NCI-H2196 (cell line): ENCODE measurements at regions not wholly inside any gene's neighbourhood (a gene's known extent, or its start where the extent isn't known, plus 50 kb on each side); places are given as distances from the start of the nearest gene placed in this dataset.
"Not testable (repeated sequence)": the region's sequence is repeated elsewhere in the genome, so short reads cannot be mapped to it uniquely, and the experiment has no call there.

Source experiments
- DNase-seq: peaks from one replicate; lab custom pipeline; 2025; ENCODE audit not compliant: unreplicated experiment; lab: John Stamatoyannopoulos, UW

DNA sequence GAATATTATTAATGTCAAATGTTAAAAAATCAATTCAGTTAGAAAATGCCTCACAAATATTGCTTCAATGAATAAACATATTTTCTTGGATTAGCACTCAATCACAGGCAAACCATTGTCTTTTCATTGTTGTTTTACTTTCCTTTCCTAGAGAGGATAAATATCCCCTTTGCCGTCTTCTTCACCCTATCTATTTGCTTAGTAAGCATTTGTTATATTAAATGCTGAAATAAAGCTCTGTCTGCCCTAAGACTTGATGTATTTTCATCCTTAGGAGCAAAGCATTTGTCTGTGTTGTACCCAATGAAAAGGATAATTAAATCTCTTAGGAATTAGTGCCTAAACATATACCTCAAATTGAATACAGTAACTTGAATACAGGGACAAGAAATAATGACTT, 1071.2 kb upstream of the GYPC start:
- DNase-seq: no peak

GRCh38 chr2:125588780-125589179, 1067.2 kb upstream of the GYPC start:
- no peak for DNase-seq

GRCh38 chr2:125591954-125592353, 1064.0 kb upstream of the GYPC start:
- no peak for DNase-seq

DNA sequence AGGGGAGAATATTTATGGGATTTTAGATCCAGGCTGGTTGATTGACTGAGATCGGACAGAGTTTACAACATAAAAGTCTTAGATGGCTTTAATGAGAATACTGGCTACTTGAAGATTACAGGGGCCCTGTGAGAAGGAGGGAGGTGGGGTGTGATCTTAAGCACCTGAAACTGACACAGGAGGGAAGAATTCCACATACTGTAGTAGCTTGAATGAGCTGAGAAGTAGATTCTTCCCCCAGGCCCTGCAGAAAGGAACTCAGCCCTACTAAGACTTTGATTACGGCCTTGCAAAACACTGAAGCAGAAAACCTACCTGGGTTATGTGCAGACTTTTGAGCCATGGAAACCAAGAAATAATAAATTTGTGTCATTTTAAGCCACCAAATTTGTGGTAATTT, 1062.9 kb upstream of the GYPC start:
- DNase-seq: no peak

DNA sequence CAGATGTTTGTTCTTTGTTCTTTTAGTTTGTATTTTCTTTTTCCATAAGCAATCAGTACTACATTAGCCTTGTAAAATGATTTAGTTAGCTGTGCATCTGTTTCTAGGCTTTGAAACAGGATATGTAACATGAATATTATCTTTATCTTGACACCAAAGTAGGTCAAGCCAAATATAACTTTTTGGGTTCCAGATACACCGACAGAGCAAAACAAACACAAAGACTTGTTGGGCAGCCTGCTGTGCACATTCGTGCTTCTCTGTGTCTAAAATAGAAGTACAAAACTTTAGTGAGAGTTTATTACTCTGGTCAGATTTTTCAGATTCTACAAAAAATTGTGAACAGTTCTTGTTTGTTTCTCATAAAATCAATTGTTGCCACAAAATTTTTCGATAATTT, 1059.3 kb upstream of the GYPC start:
- DNase-seq: no peak

DNA sequence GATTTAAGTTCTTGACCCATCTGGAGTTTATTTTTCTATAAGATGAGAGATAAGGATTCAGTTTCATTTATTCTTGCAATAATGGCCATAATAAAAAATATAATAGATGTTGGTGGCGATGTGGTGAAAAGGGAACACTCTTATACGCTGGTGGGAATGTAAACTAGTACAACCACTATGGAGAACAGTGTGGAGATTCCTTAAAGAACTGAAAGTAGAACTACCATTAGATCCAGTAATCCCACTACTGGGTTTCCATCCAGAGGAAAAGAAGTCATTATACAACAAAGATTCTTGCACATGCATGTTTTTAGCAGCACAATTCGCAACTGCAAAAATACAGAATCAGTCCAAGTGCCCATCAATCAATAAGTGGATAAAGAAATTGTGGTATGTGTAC, 1040.5 kb upstream of the GYPC start:
- DNase-seq: no peak

- no peak for DNase-seq
These were observed 1025.6 kb upstream of the GYPC start for GRCh38 chr2:125630377-125630776.

GRCh38 chr2:125634662-125635061, 1021.3 kb upstream of the GYPC start:
- no peak for DNase-seq

GRCh38 chr2:125638345-125638744, 1017.6 kb upstream of the GYPC start:
- no peak for DNase-seq

- DNase-seq: no peak
These were observed 1013.9 kb upstream of the GYPC start for GRCh38 chr2:125642032-125642431.

GRCh38 chr2:125643128-125643527, 1012.8 kb upstream of the GYPC start:
- no peak for DNase-seq

DNA sequence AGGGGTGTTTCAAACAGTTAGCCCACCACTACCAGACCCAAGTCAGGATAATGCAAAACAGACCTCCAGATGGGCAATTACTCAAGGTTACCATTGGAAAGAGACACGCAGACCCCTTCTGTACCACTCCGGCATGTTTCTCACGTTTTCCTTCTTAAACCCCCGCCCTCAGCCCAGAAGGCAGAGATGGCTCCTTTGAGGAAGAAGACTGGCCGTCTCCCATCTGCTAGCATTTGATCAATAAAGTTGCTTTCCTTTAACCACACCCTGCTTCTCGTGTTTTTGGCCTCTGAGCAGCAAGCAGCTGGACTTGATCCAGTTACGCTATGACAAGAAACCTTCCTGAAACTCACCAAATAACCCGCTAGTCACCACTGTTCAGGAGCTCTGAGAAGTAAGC, 1012.4 kb upstream of the GYPC start:
- DNase-seq: no peak

- DNase-seq: no peak
These were observed 1011.7 kb upstream of the GYPC start for GRCh38 chr2:125644257-125644656.

DNA sequence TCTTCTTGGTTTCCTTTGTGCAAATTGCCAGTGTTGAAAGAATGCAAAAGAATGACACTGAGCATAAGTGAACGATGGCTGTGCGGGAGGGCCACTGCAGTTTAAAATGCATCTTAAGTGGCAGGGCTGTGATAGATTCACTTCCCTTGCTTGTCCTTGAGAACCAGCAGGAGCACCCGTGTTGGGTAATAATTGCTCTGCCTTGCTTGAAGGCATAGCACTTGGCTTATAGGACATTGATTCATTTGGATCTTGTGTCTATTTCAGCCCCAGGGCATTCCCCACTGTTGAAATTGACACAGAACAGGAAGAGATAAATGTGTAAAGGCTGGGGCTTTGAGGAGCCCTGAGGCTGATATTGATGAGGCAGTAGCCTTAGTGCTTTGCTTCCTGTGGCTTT, 1003.7 kb upstream of the GYPC start:
- no peak for DNase-seq

- no peak for DNase-seq
These were observed 1001.7 kb upstream of the GYPC start for GRCh38 chr2:125654226-125654625.

DNA sequence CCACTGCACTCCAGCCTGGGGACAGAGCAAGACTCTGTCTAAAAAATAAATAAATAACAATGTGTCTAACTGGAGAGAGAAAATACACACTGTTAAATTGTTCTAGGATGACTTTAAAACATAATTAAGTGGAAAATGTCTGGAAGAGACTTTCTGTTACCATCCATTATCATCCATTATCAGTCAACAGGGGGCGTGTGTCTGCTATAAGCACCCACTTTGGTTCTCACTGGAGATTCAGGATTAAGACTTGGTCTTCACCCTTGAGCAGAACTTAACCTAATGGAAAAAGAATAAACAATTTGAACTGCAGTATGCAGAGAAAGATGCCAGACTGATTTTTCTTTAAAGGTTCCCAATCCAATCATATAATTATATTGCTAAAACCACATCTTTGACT, 999.8 kb upstream of the GYPC start:
- no peak for DNase-seq

DNA sequence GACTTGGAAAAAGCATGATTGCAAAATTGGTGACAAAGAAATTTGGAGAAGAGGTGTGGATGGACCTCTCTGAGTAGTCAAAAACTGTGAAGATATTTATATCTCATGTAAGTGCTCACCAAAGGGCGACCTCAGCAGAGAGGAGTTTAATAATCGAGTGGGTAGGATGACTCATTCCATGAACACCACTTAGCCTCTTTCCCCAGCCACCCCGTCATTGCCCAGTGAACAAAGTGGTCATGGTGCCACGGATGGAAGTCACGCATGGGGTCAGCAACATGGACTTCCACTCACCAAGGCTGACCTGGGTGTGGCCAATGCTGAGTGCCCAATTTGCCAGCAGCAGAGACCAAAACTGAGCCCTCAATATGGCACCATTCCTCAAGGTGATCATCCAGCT, 997.4 kb upstream of the GYPC start:
- DNase-seq: no peak

- DNase-seq: not testable (repeated sequence)
These were observed 995.6 kb upstream of the GYPC start for GRCh38 chr2:125660369-125660768.

- DNase-seq: no peak
These were observed 988.3 kb upstream of the GYPC start for GRCh38 chr2:125667630-125668029.

DNA sequence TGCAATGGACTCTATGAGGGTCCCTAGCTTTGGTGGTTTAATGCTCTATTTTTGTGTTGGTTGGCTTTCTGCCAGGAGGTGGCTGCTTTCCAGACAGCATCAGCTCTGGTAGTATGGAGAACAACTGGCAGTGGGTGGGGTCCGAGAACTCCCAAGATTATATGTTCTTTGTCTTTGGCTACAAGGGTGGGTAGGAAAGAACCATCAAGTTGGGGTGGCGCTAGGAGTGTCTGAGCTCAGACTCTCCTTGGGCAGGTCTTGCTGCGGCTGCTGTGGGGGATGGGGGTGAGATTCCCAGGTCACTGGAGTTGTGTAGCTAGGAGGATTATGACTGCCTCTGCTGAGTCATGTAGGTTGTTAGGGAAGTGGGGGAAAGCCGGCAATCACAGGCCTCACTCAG, 976.1 kb upstream of the GYPC start:
- DNase-seq: no peak

DNA sequence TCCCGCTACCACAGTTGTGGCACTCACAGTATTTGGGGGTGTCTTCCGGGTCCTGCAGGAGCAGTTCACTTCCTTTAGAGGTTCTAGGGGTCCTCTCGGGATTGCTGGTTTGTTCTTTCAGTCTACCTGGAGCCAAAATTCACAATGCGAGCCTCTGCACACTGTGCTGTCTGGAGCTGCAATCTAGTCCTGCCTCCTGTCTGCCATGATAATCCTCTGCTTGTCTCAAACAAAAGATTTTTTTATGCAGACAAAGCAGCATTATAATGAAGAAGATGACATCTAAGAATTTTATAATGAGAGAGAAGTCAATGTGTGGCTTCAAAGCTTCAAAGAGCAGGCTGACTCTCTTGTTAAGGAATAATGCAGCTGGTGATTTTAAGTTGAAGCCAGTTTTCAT, 975.1 kb upstream of the GYPC start:
- DNase-seq: no peak

- no peak for DNase-seq
These were observed 974.4 kb upstream of the GYPC start for GRCh38 chr2:125681576-125681975.

DNA sequence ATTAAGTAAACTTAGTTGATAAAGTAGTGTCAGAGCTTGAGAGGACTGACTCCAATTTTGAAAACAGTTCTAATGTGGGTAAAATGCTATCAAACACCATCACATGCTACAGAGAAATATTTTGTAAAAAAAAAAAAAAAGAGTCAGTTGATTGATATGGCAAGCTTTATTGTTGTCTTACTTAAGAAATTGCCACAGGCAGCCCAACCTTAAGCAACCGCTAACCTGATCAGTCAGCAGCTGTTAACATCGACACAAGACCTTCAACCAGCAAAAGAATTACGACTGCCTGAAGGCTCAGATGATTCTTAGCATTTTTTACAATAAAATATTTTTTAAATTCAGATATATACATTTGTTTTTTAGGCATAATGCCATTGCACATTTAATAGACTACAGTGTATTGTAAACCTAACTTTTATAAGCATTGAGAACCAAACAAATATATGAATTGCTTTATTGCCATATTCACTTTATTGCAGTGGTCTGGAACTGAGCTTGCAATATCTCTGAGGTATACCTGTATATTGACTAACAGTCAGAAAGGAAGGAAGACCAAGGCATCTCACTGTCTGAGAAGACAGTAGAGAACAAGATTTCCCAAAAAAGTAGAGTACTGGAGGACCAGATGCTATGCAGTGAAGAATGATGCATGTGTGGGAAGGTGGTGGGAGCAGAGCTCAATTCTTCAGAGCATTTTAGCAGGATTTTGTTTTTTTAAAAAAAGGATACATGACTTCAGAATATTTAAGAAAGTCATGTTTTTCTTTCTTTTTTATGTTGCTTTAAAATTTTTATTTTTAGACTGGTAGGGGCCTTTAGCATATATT, 973.8 kb upstream of the GYPC start:
- no peak for DNase-seq
